Keratinocyte (primary cell): ENCODE measurements at regions not wholly inside any gene's neighbourhood (a gene's known extent, or its start where the extent isn't known, plus 50 kb on each side); places are given as distances from the start of the nearest gene placed in this dataset.

Experiments
- EZH2 ChIP-seq: IDR thresholded peaks from one replicate; pipeline ENCODE4 v1.6.1; 2012; ENCODE audit warnings: inconsistent platforms, mild to moderate bottlenecking, low read length, moderate library complexity
- TF ChIP-seq, protein P1 (sequence below), 3 experiments: IDR thresholded peaks in 1 of 3; conservative IDR thresholded peaks in 1 of 3; optimal IDR thresholded peaks in 1 of 3; 2 replicates in 2 of 3; 3 replicates in 1 of 3; pipeline versions ENCODE3 to v1.5.1; 2011; ENCODE audit warnings: low read length in 3 of 3, mild to moderate bottlenecking in 3 of 3, moderate library complexity in 2 of 3, control low read depth in 1 of 3, inconsistent platforms in 1 of 3; ENCODE audit not compliant: insufficient read depth in 2 of 3; ENCODE audit errors: extremely low read depth in 1 of 3

DNA sequence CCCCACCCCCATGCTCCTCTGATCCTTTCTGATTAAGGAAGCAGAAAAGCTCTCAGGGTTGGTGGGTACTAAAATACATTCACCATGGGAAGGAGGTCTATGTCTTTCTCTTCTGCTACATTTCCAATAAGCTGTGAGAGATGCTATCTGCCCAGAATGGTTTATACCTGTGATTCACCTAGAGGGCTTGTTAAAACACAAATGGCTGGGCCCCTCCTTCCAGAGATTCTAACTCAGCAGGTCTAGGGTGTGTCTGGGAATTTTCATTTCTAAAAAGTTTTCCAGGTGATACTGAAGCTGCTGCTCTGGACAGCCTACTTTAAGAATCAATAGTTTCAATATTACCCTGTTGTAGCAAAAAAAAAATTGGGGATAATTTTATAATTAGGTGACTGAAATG, 772.2 kb upstream of the ZEB2 start:
- TF ChIP-seq, protein P1, sequence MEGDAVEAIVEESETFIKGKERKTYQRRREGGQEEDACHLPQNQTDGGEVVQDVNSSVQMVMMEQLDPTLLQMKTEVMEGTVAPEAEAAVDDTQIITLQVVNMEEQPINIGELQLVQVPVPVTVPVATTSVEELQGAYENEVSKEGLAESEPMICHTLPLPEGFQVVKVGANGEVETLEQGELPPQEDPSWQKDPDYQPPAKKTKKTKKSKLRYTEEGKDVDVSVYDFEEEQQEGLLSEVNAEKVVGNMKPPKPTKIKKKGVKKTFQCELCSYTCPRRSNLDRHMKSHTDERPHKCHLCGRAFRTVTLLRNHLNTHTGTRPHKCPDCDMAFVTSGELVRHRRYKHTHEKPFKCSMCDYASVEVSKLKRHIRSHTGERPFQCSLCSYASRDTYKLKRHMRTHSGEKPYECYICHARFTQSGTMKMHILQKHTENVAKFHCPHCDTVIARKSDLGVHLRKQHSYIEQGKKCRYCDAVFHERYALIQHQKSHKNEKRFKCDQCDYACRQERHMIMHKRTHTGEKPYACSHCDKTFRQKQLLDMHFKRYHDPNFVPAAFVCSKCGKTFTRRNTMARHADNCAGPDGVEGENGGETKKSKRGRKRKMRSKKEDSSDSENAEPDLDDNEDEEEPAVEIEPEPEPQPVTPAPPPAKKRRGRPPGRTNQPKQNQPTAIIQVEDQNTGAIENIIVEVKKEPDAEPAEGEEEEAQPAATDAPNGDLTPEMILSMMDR (optimal IDR thresholded peaks at IDR 0.05 in 1 of 3, IDR thresholded peaks at IDR 0.05 in 1 of 3, conservative IDR thresholded peaks at IDR 0.05 in 1 of 3; ENCODE audit: extremely low read depth in 1 of 3, insufficient read depth in 2 of 3, low read length in 3 of 3) = no peak
- TF ChIP-seq EZH2 = no peak
